Transverse colon (tissue), 3 donors: ENCODE measurements at regions not wholly inside any gene's neighbourhood (a gene's known extent, or its start where the extent isn't known, plus 50 kb on each side); places are given as distances from the start of the nearest gene placed in this dataset.

Experiments used
- POLR2A ChIP-seq: fragments of 450-650 bp; IDR thresholded peaks from one replicate; pipeline ENCODE4 v1.6.1; 2016; ENCODE audit warnings: antibody characterized with exemption, mild to moderate bottlenecking, moderate library complexity
- TF ChIP-seq, protein P1 (sequence below), 5 experiments: fragments of 200-600 bp in 3 of 5; fragments of 450-650 bp in 2 of 5; sonication (generic) in 3 of 5; IDR thresholded peaks; 1 replicate in 2 of 5; 2 replicates in 3 of 5; pipeline ENCODE4 v1.5.1; 2016 to 2017; ENCODE audit warnings: antibody characterized with exemption in 5 of 5, inconsistent platforms in 3 of 5, mild to moderate bottlenecking in 2 of 5, moderate library complexity in 1 of 5

DNA sequence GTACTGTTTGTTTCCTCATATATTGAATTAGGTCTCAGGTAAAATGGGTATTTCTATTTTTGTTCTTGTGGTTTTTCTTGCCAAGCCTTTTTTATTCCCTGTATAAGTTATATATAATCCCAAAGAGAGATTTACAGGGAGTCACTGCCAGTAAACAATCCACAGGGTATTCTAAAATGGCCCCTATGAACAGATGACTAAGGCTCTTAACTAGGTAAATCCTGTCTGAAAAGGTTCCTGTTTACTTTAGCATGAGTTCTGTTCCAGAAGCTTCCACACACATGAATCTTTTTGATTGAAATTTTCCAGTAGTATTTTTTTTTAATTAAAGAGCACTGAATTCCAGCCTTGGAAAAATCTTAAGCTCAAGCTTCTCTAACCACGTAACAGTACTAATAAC, 552.8 kb upstream of the CCDC179 start:
- no peak for TF ChIP-seq POLR2A
- TF ChIP-seq, protein P1, sequence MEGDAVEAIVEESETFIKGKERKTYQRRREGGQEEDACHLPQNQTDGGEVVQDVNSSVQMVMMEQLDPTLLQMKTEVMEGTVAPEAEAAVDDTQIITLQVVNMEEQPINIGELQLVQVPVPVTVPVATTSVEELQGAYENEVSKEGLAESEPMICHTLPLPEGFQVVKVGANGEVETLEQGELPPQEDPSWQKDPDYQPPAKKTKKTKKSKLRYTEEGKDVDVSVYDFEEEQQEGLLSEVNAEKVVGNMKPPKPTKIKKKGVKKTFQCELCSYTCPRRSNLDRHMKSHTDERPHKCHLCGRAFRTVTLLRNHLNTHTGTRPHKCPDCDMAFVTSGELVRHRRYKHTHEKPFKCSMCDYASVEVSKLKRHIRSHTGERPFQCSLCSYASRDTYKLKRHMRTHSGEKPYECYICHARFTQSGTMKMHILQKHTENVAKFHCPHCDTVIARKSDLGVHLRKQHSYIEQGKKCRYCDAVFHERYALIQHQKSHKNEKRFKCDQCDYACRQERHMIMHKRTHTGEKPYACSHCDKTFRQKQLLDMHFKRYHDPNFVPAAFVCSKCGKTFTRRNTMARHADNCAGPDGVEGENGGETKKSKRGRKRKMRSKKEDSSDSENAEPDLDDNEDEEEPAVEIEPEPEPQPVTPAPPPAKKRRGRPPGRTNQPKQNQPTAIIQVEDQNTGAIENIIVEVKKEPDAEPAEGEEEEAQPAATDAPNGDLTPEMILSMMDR (IDR thresholded peaks at IDR 0.05): no peak
